GM23338 (cell line): ENCODE measurements at regions not wholly inside any gene's neighbourhood (a gene's known extent, or its start where the extent isn't known, plus 50 kb on each side); places are given as distances from the start of the nearest gene placed in this dataset.

Experiments used
- ATAC-seq: fragments of 200-7000 bp; cut with Tn5 transposase; 3 replicates; pipeline ENCODE4 v1.9.1; 2020
- DNase-seq: peaks from one replicate; pipeline ENCODE4 v3.0.0-alpha.2; 2015; ENCODE audit warnings: low spot score
- H2AFZ ChIP-seq: fragments of 200-600 bp; sonication (generic); 2 replicates; pipeline ENCODE4 v1.8.0; 2016; ENCODE audit warnings: antibody characterized with exemption, mild to moderate bottlenecking, moderate library complexity
- H3F3A ChIP-seq: fragments of 200-600 bp; sonication (generic); replicated peaks from 2 replicates; pipeline ENCODE4 v1.8.0; 2017; ENCODE audit warnings: antibody characterized with exemption, mixed run types, low read depth
- H3K27ac ChIP-seq: fragments of 200-600 bp; sonication (generic); 2 replicates; pipeline ENCODE4 v1.6.1; 2016; ENCODE audit warnings: low read depth
- H3K27me3 ChIP-seq: fragments of 200-600 bp; sonication (generic); 2 replicates; pipeline ENCODE4 v1.8.0; 2016; ENCODE audit warnings: mild to moderate bottlenecking, mixed run types, moderate library complexity; ENCODE audit not compliant: insufficient read depth
- H3K36me3 ChIP-seq: fragments of 200-600 bp; sonication (generic); 2 replicates; pipeline ENCODE4 v1.8.0; 2016; ENCODE audit warnings: mild to moderate bottlenecking; ENCODE audit not compliant: insufficient read depth
- H3K4me1 ChIP-seq: fragments of 200-600 bp; sonication (generic); 2 replicates; pipeline ENCODE4 v1.8.0; 2016; ENCODE audit warnings: mild to moderate bottlenecking, moderate library complexity; ENCODE audit not compliant: insufficient read depth
- H3K4me2 ChIP-seq: fragments of 200-600 bp; sonication (generic); 2 replicates; pipeline ENCODE4 v1.7.1; 2017; ENCODE audit warnings: mixed run types
- H3K4me3 ChIP-seq: fragments of 200-600 bp; sonication (generic); 2 replicates; pipeline ENCODE4 v1.6.1; 2016; ENCODE audit warnings: mixed run types
- H3K79me2 ChIP-seq: fragments of 200-600 bp; sonication (generic); replicated peaks from 2 replicates; pipeline ENCODE4 v1.8.0; 2017; ENCODE audit warnings: mild to moderate bottlenecking; ENCODE audit not compliant: insufficient read depth
- H3K9me2 ChIP-seq: fragments of 200-600 bp; sonication (generic); 2 replicates; pipeline ENCODE4 v1.8.0; 2017; ENCODE audit not compliant: insufficient read depth
- H4K20me1 ChIP-seq: fragments of 200-600 bp; sonication (generic); replicated peaks from 2 replicates; pipeline ENCODE4 v1.8.0; 2017; ENCODE audit warnings: mild to moderate bottlenecking; ENCODE audit not compliant: insufficient read depth
- H3K27ac Mint-ChIP-seq: 2 replicates; pipeline ENCODE4 v1.8.0; 2020; ENCODE audit warnings: inconsistent platforms, mild to moderate bottlenecking, moderate library complexity, mixed read lengths
- H3K27me3 Mint-ChIP-seq: 3 replicates; pipeline ENCODE4 v1.8.0; 2022; ENCODE audit warnings: low read depth, mild to moderate bottlenecking, moderate library complexity, mixed read lengths, inconsistent platforms; ENCODE audit not compliant: insufficient read depth, poor library complexity
- H3K36me3 Mint-ChIP-seq: 3 replicates; pipeline ENCODE4 v1.8.0; 2021; ENCODE audit warnings: low read depth, mild to moderate bottlenecking, inconsistent platforms, moderate library complexity, mixed read lengths
- H3K4me1 Mint-ChIP-seq: 3 replicates; pipeline ENCODE4 v1.8.0; 2020; ENCODE audit warnings: mild to moderate bottlenecking, inconsistent platforms, mixed read lengths
- H3K4me3 Mint-ChIP-seq: 3 replicates; pipeline ENCODE4 v1.8.0; 2021; ENCODE audit warnings: moderate library complexity, mild to moderate bottlenecking, inconsistent platforms, mixed read lengths
- H3K9me3 Mint-ChIP-seq: 3 replicates; pipeline ENCODE4 v1.8.0; 2020; ENCODE audit warnings: moderate library complexity, mild to moderate bottlenecking, inconsistent platforms, mixed read lengths
- CREB1 ChIP-seq: fragments of 250-450 bp; sonication (Bioruptor Pico); IDR thresholded peaks from 2 replicates; pipeline ENCODE4 v1.5.0; 2020; ENCODE audit warnings: low read depth, mild to moderate bottlenecking, moderate library complexity
- EZH2 ChIP-seq: fragments of 200-600 bp; sonication (generic); IDR thresholded peaks from one replicate; pipeline ENCODE4 v1.8.0; 2017; ENCODE audit warnings: antibody characterized with exemption, mild to moderate bottlenecking, low read depth; ENCODE audit not compliant: unreplicated experiment
- EZH2phosphoT487 ChIP-seq: fragments of 200-600 bp; sonication (generic); IDR thresholded peaks from one replicate; pipeline ENCODE4 v1.8.1; 2018; ENCODE audit warnings: antibody characterized with exemption; ENCODE audit not compliant: unreplicated experiment
- JUNB ChIP-seq: IDR thresholded peaks from one replicate; pipeline ENCODE4 v1.6.1; 2016; ENCODE audit warnings: antibody characterized with exemption; ENCODE audit not compliant: unreplicated experiment
- NANOG ChIP-seq: IDR thresholded peaks from 2 replicates; pipeline ENCODE4 v1.6.1; 2016; ENCODE audit warnings: antibody characterized with exemption, borderline replicate concordance
- POLR2AphosphoS5 ChIP-seq: IDR thresholded peaks from 2 replicates; pipeline ENCODE4 v1.6.1; 2016; ENCODE audit warnings: antibody characterized with exemption, low read depth
- STAT1 ChIP-seq: IDR thresholded peaks from one replicate; pipeline ENCODE4 v1.6.1; 2016; ENCODE audit warnings: antibody characterized with exemption; ENCODE audit not compliant: unreplicated experiment
- ZNF114 ChIP-seq: fragments of 250-450 bp; sonication (Bioruptor Pico); IDR thresholded peaks from 2 replicates; pipeline ENCODE4 v1.5.0; 2020; ENCODE audit warnings: mild to moderate bottlenecking, moderate library complexity
- ZNF331 ChIP-seq: fragments of 250-450 bp; sonication (Bioruptor Pico); IDR thresholded peaks from 2 replicates; pipeline ENCODE4 v1.5.0; 2020; ENCODE audit warnings: low read depth, mild to moderate bottlenecking, moderate library complexity
- TF ChIP-seq, protein P1 (sequence below), 2 experiments: fragments of 200-600 bp in 1 of 2; sonication (generic) in 1 of 2; conservative IDR thresholded peaks; 2 replicates each; pipeline versions ENCODE4 v1.5.1 to v1.6.1; 2016 to 2017; ENCODE audit warnings: antibody characterized with exemption in 2 of 2, low read depth in 2 of 2, mild to moderate bottlenecking in 2 of 2, moderate library complexity in 1 of 2
- TF ChIP-seq, protein P2 (sequence below): IDR thresholded peaks from one replicate; pipeline ENCODE4 v1.6.1; 2018; ENCODE audit warnings: antibody characterized with exemption; ENCODE audit not compliant: unreplicated experiment
- TF ChIP-seq, protein P3 (sequence below): IDR thresholded peaks from 2 replicates; pipeline ENCODE4 v1.6.1; 2016; ENCODE audit warnings: antibody characterized with exemption
- TF ChIP-seq, protein P4 (sequence below): fragments of 250-450 bp; sonication (Bioruptor Pico); IDR thresholded peaks from 2 replicates; pipeline ENCODE4 v1.5.0; 2020; ENCODE audit warnings: mild to moderate bottlenecking, moderate library complexity

DNA sequence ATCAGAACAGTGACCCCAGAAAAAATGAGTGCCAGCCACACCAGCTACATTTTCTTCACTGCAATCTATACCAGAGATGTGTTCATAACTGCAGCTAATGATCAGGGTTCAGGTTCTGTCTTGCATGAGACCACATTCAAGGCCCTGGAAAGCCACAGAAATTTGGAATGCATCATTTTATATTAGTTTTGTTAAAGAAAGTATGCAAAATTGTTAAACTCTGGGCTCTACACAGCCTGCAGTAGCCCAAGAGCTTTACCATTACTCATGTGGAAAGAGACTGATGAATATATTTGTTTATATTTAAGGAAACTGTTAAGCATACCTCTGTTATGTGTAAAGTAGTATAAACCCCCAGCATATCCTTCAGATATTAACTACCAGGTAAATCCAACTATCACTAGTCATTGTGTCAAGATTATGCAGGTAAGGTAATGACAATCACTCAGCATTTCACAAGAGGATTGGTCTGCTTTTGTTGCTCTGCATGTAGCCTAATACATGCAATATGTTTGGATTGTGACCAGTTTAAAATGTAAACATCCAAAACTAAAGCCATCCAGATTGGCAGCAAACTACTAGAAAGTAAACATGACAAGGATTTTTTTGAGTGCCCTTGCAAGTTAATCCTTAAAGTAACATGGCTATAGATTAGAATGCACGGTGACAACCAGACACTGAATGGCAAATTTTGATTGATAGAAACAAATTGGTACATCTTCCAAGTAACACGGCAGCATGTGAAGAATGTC lies 429.1 kb upstream of the ARGLU1 start:
- Mint-ChIP-seq H3K27me3 (peaks cover 3% of the 10 kb centered on the region), H3K9me3 (no peaks in the 10 kb centered on the region), H3K27ac (no peak overlapping the region), H3K36me3 (no peaks in the 10 kb centered on the region), H3K4me1 (no peaks in the 10 kb centered on the region; the same call in 2 of the 3 replicates), H3K4me3 (no peak overlapping the region)
- Histone ChIP-seq H3K27ac (no peak overlapping the region), H3K9me2 (0 out of 2 replicates have a peak, but pooled peaks cover 4% of the 10 kb centered on the region), H3K4me2 (no peak overlapping the region), H3K79me2 (no peaks in the 10 kb centered on the region), H3F3A (no peaks in the 10 kb centered on the region), H2AFZ (no peak overlapping the region), H3K4me1 (no peaks in the 10 kb centered on the region), H3K4me3 (no peak overlapping the region), H3K27me3 (no peaks in the 10 kb centered on the region), H3K36me3 (no peaks in the 10 kb centered on the region), H4K20me1 (no peaks in the 10 kb centered on the region)
- no peak for DNase-seq
- TF ChIP-seq EZH2, result no peak
- TF ChIP-seq, protein P1, sequence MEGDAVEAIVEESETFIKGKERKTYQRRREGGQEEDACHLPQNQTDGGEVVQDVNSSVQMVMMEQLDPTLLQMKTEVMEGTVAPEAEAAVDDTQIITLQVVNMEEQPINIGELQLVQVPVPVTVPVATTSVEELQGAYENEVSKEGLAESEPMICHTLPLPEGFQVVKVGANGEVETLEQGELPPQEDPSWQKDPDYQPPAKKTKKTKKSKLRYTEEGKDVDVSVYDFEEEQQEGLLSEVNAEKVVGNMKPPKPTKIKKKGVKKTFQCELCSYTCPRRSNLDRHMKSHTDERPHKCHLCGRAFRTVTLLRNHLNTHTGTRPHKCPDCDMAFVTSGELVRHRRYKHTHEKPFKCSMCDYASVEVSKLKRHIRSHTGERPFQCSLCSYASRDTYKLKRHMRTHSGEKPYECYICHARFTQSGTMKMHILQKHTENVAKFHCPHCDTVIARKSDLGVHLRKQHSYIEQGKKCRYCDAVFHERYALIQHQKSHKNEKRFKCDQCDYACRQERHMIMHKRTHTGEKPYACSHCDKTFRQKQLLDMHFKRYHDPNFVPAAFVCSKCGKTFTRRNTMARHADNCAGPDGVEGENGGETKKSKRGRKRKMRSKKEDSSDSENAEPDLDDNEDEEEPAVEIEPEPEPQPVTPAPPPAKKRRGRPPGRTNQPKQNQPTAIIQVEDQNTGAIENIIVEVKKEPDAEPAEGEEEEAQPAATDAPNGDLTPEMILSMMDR (conservative IDR thresholded peaks at IDR 0.05; ENCODE audit: low read depth in 2 of 2), result no peak
- TF ChIP-seq ZNF114 (CRISPR knock-in tag), result no peak
- TF ChIP-seq NANOG, result no peak
- TF ChIP-seq STAT1, result no peak
- no peak for TF ChIP-seq ZNF331 (CRISPR knock-in tag)
- TF ChIP-seq POLR2AphosphoS5, result no peak
- no peak for TF ChIP-seq EZH2phosphoT487
- TF ChIP-seq, protein P2, sequence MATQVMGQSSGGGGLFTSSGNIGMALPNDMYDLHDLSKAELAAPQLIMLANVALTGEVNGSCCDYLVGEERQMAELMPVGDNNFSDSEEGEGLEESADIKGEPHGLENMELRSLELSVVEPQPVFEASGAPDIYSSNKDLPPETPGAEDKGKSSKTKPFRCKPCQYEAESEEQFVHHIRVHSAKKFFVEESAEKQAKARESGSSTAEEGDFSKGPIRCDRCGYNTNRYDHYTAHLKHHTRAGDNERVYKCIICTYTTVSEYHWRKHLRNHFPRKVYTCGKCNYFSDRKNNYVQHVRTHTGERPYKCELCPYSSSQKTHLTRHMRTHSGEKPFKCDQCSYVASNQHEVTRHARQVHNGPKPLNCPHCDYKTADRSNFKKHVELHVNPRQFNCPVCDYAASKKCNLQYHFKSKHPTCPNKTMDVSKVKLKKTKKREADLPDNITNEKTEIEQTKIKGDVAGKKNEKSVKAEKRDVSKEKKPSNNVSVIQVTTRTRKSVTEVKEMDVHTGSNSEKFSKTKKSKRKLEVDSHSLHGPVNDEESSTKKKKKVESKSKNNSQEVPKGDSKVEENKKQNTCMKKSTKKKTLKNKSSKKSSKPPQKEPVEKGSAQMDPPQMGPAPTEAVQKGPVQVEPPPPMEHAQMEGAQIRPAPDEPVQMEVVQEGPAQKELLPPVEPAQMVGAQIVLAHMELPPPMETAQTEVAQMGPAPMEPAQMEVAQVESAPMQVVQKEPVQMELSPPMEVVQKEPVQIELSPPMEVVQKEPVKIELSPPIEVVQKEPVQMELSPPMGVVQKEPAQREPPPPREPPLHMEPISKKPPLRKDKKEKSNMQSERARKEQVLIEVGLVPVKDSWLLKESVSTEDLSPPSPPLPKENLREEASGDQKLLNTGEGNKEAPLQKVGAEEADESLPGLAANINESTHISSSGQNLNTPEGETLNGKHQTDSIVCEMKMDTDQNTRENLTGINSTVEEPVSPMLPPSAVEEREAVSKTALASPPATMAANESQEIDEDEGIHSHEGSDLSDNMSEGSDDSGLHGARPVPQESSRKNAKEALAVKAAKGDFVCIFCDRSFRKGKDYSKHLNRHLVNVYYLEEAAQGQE, result no peak
- TF ChIP-seq, protein P3, sequence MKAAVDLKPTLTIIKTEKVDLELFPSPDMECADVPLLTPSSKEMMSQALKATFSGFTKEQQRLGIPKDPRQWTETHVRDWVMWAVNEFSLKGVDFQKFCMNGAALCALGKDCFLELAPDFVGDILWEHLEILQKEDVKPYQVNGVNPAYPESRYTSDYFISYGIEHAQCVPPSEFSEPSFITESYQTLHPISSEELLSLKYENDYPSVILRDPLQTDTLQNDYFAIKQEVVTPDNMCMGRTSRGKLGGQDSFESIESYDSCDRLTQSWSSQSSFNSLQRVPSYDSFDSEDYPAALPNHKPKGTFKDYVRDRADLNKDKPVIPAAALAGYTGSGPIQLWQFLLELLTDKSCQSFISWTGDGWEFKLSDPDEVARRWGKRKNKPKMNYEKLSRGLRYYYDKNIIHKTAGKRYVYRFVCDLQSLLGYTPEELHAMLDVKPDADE, result no peak
- TF ChIP-seq, protein P4, sequence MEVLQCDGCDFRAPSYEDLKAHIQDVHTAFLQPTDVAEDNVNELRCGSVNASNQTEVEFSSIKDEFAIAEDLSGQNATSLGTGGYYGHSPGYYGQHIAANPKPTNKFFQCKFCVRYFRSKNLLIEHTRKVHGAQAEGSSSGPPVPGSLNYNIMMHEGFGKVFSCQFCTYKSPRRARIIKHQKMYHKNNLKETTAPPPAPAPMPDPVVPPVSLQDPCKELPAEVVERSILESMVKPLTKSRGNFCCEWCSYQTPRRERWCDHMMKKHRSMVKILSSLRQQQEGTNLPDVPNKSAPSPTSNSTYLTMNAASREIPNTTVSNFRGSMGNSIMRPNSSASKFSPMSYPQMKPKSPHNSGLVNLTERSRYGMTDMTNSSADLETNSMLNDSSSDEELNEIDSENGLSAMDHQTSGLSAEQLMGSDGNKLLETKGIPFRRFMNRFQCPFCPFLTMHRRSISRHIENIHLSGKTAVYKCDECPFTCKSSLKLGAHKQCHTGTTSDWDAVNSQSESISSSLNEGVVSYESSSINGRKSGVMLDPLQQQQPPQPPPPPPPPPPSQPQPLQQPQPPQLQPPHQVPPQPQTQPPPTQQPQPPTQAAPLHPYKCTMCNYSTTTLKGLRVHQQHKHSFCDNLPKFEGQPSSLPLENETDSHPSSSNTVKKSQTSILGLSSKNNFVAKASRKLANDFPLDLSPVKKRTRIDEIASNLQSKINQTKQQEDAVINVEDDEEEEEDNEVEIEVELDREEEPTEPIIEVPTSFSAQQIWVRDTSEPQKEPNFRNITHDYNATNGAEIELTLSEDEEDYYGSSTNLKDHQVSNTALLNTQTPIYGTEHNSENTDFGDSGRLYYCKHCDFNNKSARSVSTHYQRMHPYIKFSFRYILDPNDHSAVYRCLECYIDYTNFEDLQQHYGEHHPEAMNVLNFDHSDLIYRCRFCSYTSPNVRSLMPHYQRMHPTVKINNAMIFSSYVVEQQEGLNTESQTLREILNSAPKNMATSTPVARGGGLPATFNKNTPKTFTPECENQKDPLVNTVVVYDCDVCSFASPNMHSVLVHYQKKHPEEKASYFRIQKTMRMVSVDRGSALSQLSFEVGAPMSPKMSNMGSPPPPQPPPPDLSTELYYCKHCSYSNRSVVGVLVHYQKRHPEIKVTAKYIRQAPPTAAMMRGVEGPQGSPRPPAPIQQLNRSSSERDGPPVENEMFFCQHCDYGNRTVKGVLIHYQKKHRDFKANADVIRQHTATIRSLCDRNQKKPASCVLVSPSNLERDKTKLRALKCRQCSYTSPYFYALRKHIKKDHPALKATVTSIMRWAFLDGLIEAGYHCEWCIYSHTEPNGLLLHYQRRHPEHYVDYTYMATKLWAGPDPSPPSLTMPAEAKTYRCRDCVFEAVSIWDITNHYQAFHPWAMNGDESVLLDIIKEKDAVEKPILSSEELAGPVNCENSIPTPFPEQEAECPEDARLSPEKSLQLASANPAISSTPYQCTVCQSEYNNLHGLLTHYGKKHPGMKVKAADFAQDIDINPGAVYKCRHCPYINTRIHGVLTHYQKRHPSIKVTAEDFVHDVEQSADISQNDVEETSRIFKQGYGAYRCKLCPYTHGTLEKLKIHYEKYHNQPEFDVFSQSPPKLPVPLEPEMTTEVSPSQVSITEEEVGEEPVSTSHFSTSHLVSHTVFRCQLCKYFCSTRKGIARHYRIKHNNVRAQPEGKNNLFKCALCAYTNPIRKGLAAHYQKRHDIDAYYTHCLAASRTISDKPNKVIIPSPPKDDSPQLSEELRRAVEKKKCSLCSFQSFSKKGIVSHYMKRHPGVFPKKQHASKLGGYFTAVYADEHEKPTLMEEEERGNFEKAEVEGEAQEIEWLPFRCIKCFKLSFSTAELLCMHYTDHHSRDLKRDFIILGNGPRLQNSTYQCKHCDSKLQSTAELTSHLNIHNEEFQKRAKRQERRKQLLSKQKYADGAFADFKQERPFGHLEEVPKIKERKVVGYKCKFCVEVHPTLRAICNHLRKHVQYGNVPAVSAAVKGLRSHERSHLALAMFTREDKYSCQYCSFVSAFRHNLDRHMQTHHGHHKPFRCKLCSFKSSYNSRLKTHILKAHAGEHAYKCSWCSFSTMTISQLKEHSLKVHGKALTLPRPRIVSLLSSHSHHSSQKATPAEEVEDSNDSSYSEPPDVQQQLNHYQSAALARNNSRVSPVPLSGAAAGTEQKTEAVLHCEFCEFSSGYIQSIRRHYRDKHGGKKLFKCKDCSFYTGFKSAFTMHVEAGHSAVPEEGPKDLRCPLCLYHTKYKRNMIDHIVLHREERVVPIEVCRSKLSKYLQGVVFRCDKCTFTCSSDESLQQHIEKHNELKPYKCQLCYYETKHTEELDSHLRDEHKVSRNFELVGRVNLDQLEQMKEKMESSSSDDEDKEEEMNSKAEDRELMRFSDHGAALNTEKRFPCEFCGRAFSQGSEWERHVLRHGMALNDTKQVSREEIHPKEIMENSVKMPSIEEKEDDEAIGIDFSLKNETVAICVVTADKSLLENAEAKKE (CRISPR knock-in tag), result no peak
- TF ChIP-seq JUNB, result no peak
- no peak for TF ChIP-seq CREB1 (CRISPR knock-in tag)
- no peak for ATAC-seq
